ENCODE measurements at regions not wholly inside any gene's neighbourhood (a gene's known extent, or its start where the extent isn't known, plus 50 kb on each side); places are given as distances from the start of the nearest gene placed in this dataset.

GRCh38 chr14:32254952-32255679, 52.0 kb upstream of the RNU6-8 start:
- DNase-seq = peak; percentile 52

GRCh38 chr14:32255789-32256188, 52.7 kb upstream of the RNU6-8 start:
- DNase-seq = no peak

GRCh38 chr14:32256576-32256975, 53.5 kb upstream of the RNU6-8 start:
- no peak for DNase-seq

- no peak for DNase-seq
Measured at GRCh38 chr14:32258336-32258993, 55.4 kb upstream of the RNU6-8 start.

- no peak for DNase-seq
Measured at GRCh38 chr14:32259368-32260013, 56.4 kb upstream of the RNU6-8 start.

GRCh38 chr14:32263939-32264567, 61.0 kb upstream of the RNU6-8 start:
- no peak for DNase-seq

GRCh38 chr14:32265584-32265983, 62.5 kb upstream of the RNU6-8 start:
- DNase-seq = no peak

- DNase-seq = no peak
Measured at GRCh38 chr14:32277998-32278397, 51.1 kb upstream of the AKAP6 start.

All from stimulated activated CD4-positive, alpha-beta T cell treated with anti-CD3 and anti-CD28 coated beads, Interleukin-4, amount 100 ng/mL, for 24 hours (primary cell).